ENCODE measurements at regions not wholly inside any gene's neighbourhood (a gene's known extent, or its start where the extent isn't known, plus 50 kb on each side); places are given as distances from the start of the nearest gene placed in this dataset.

DNA sequence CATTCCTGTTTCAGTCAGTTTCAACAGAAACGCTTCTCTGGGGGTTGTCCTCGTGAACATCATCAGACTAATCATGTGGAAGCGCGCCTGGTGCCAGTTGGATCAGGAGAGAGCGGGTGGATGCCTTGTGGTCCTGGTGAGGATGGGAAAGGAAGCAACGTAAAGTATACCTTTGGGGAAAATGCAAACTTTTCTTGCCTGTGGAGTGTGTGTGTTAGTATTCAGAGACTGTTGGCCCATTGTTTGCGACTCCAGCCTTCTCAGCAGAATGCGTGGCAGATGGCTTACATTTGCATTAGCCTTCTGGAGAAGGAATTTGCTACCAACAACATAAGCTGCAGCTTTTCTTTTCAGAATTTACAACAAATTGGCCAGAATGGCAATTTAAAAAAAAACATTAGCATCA lies 173.9 kb downstream of the RWDD3 start:
- TF ChIP-seq SP3 (tag by site-specific recombination; IDR thresholded peaks at IDR 0.05), result no peak
- no peak for TF ChIP-seq ZNF335 (tag by site-specific recombination; conservative IDR thresholded peaks at IDR 0.05)
- TF ChIP-seq, protein P1, sequence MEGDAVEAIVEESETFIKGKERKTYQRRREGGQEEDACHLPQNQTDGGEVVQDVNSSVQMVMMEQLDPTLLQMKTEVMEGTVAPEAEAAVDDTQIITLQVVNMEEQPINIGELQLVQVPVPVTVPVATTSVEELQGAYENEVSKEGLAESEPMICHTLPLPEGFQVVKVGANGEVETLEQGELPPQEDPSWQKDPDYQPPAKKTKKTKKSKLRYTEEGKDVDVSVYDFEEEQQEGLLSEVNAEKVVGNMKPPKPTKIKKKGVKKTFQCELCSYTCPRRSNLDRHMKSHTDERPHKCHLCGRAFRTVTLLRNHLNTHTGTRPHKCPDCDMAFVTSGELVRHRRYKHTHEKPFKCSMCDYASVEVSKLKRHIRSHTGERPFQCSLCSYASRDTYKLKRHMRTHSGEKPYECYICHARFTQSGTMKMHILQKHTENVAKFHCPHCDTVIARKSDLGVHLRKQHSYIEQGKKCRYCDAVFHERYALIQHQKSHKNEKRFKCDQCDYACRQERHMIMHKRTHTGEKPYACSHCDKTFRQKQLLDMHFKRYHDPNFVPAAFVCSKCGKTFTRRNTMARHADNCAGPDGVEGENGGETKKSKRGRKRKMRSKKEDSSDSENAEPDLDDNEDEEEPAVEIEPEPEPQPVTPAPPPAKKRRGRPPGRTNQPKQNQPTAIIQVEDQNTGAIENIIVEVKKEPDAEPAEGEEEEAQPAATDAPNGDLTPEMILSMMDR (tag by site-specific recombination; IDR thresholded peaks at IDR 0.05), result no peak

All from HEK293 (cell line).